Keratinocyte (primary cell): ENCODE measurements at regions not wholly inside any gene's neighbourhood (a gene's known extent, or its start where the extent isn't known, plus 50 kb on each side); places are given as distances from the start of the nearest gene placed in this dataset.

Source experiments
- DNase-seq: peaks from one replicate; pipeline ENCODE4 v3.0.0-alpha.2; 2011; ENCODE audit warnings: low read depth, missing footprints, low spot score
- FAIRE-seq: peaks from 2 replicates; lab custom pipeline; 2011; peaks lifted over from hg19 to GRCh38; lab: Jason Lieb, UNC
- H2AFZ ChIP-seq: 2 replicates; pipeline ENCODE4 v1.6.0; 2012; ENCODE audit warnings: low read length, control low read depth, inconsistent platforms; ENCODE audit not compliant: control insufficient read depth
- H3K27ac ChIP-seq: 2 replicates; pipeline ENCODE4 v1.5.1; 2011; ENCODE audit warnings: low read length; ENCODE audit not compliant: control insufficient read depth, insufficient read depth
- H3K27me3 ChIP-seq: 3 replicates; pipeline ENCODE4 v1.6.0; 2011; ENCODE audit warnings: low read length; ENCODE audit not compliant: control insufficient read depth, insufficient read depth; ENCODE audit errors: extremely low read depth
- H3K36me3 ChIP-seq, 2 experiments: 2 replicates in 1 of 2; 3 replicates in 1 of 2; pipeline ENCODE4 v1.5.1; 2011; ENCODE audit warnings: low read length in 2 of 2, mild to moderate bottlenecking in 1 of 2; ENCODE audit not compliant: control insufficient read depth in 2 of 2, insufficient read depth in 2 of 2; ENCODE audit errors: extremely low read depth in 1 of 2
- H3K4me1 ChIP-seq: 3 replicates; pipeline ENCODE4 v1.5.1; 2011; ENCODE audit warnings: low read length; ENCODE audit not compliant: control insufficient read depth, insufficient read depth; ENCODE audit errors: extremely low read depth
- H3K4me2 ChIP-seq: 3 replicates; pipeline ENCODE4 v1.6.0; 2011; ENCODE audit warnings: low read depth, low read length; ENCODE audit not compliant: control insufficient read depth, insufficient read depth; ENCODE audit errors: extremely low read depth
- H3K4me3 ChIP-seq, 3 experiments: fragments of 200-600 bp in 1 of 3; sonication (generic) in 1 of 3; 2 replicates in 2 of 3; 3 replicates in 1 of 3; pipeline ENCODE4 v1.5.1; 2011 to 2016; ENCODE audit warnings: low read length in 3 of 3, mild to moderate bottlenecking in 3 of 3, control low read depth in 2 of 3, inconsistent platforms in 1 of 3, low read depth in 1 of 3, mixed read lengths in 1 of 3, mixed run types in 1 of 3, moderate library complexity in 1 of 3; ENCODE audit not compliant: control insufficient read depth in 2 of 3, insufficient read depth in 2 of 3; ENCODE audit errors: extremely low read depth in 1 of 3
- H3K79me2 ChIP-seq: 2 replicates; pipeline ENCODE4 v1.6.0; 2012; ENCODE audit warnings: low read length; ENCODE audit not compliant: control insufficient read depth, insufficient read depth
- H3K9ac ChIP-seq: 3 replicates; pipeline ENCODE4 v1.6.0; 2011; ENCODE audit warnings: low read length; ENCODE audit not compliant: control insufficient read depth, insufficient read depth; ENCODE audit errors: extremely low read depth
- H3K9me1 ChIP-seq: 3 replicates; pipeline ENCODE4 v1.6.0; 2011; ENCODE audit warnings: low read length; ENCODE audit not compliant: control insufficient read depth, insufficient read depth; ENCODE audit errors: extremely low read depth
- H3K9me3 ChIP-seq: 2 replicates; pipeline ENCODE4 v1.5.1; 2012; ENCODE audit warnings: low read depth, low read length; ENCODE audit not compliant: control insufficient read depth
- H4K20me1 ChIP-seq: 3 replicates; pipeline ENCODE4 v1.6.0; 2011; ENCODE audit warnings: low read length; ENCODE audit not compliant: control insufficient read depth, insufficient read depth; ENCODE audit errors: extremely low read depth
- CTCF ChIP-seq, 3 experiments: IDR thresholded peaks in 1 of 3; conservative IDR thresholded peaks in 1 of 3; optimal IDR thresholded peaks in 1 of 3; 2 replicates in 2 of 3; 3 replicates in 1 of 3; pipeline versions ENCODE3 to v1.5.1; 2011; ENCODE audit warnings: low read length in 3 of 3, mild to moderate bottlenecking in 3 of 3, moderate library complexity in 2 of 3, control low read depth in 1 of 3, inconsistent platforms in 1 of 3; ENCODE audit not compliant: insufficient read depth in 2 of 3; ENCODE audit errors: extremely low read depth in 1 of 3
- EZH2 ChIP-seq: IDR thresholded peaks from one replicate; pipeline ENCODE4 v1.6.1; 2012; ENCODE audit warnings: inconsistent platforms, mild to moderate bottlenecking, low read length, moderate library complexity
- dilution Hi-C: fragments of 300-500 bp; cut with MboI; formaldehyde crosslinking; loops from one replicate; pipeline ENCODE4 v1.7.0; 2020; ENCODE audit warnings: low sequenced_read_pairs; ENCODE audit not compliant: extremely low pct_ligation_motif_present

- no peak for TF ChIP-seq CTCF (optimal IDR thresholded peaks at IDR 0.05 in 1 of 3, IDR thresholded peaks at IDR 0.05 in 1 of 3, conservative IDR thresholded peaks at IDR 0.05 in 1 of 3; ENCODE audit: extremely low read depth in 1 of 3, insufficient read depth in 2 of 3, low read length in 3 of 3)
- no peak for TF ChIP-seq EZH2
- FAIRE-seq (no peak), DNase-seq (no peak)
- no peaks in the 10 kb centered on the region for H3K27me3 ChIP-seq
- no peaks in the 10 kb centered on the region for H3K9me1 ChIP-seq
- H3K9me3 ChIP-seq, result no peaks in the 10 kb centered on the region
- dilution Hi-C loops, result no loop called here
- H2AFZ ChIP-seq, result no peak overlapping the region
- no peak overlapping the region for H3K4me3 ChIP-seq
- no peaks in the 10 kb centered on the region for H3K79me2 ChIP-seq
- no peaks in the 10 kb centered on the region for H3K36me3 ChIP-seq
- no peak overlapping the region for H3K27ac ChIP-seq
- H4K20me1 ChIP-seq, result no peaks in the 10 kb centered on the region
- H3K4me1 ChIP-seq, result peaks cover 8% of the 10 kb centered on the region
- no peak overlapping the region for H3K9ac ChIP-seq
- no peak overlapping the region for H3K4me2 ChIP-seq
Measured at GRCh38 chr18:51433296-51433695, 235.8 kb upstream of the MEX3C start.

- dilution Hi-C loops, result no loop called here
- TF ChIP-seq CTCF (optimal IDR thresholded peaks at IDR 0.05 in 1 of 3, IDR thresholded peaks at IDR 0.05 in 1 of 3, conservative IDR thresholded peaks at IDR 0.05 in 1 of 3; ENCODE audit: extremely low read depth in 1 of 3, insufficient read depth in 2 of 3, low read length in 3 of 3) (no peak), EZH2 (no peak)
- FAIRE-seq, result peak; percentile 44
Measured at GRCh38 chr18:51433881-51434280, 236.4 kb upstream of the MEX3C start.

More at GRCh38 chr18:51433881-51434280, 236.4 kb upstream of the MEX3C start:
- Histone ChIP-seq H4K20me1 (no peaks in the 10 kb centered on the region), H2AFZ (no peak overlapping the region), H3K4me3 (no peak overlapping the region), H3K27me3 (no peaks in the 10 kb centered on the region), H3K36me3 (no peaks in the 10 kb centered on the region), H3K9ac (no peak overlapping the region), H3K4me2 (no peak overlapping the region), H3K9me1 (no peaks in the 10 kb centered on the region), H3K4me1 (peaks cover 8% of the 10 kb centered on the region), H3K9me3 (no peaks in the 10 kb centered on the region), H3K79me2 (no peaks in the 10 kb centered on the region), H3K27ac (no peak overlapping the region)
- no peak for DNase-seq
